ENCODE measurements at regions not wholly inside any gene's neighbourhood (a gene's known extent, or its start where the extent isn't known, plus 50 kb on each side); places are given as distances from the start of the nearest gene placed in this dataset.
"Not testable (repeated sequence)": the region's sequence is repeated elsewhere in the genome, so short reads cannot be mapped to it uniquely, and the experiment has no call there.

DNA sequence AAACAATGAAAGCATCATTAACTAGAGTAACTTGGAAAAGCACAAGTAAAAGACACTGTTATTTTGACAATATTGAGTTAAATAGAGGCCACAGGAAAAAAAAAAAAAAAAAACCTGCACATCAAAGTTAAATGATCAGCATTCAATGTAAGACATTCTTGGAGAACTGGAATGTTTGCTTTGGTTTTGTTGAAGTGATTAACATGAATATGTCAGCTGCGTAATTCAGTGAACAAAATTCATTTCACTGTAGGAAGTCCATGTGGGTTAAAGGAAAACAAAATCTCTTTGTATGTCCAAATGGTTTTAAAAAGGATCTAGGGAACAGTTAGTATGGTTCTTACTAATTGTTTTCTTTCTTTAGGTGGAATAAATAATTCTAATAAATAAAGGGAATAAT, 252.8 kb upstream of the CNTN6 start:
- no peak for DNase-seq

DNA sequence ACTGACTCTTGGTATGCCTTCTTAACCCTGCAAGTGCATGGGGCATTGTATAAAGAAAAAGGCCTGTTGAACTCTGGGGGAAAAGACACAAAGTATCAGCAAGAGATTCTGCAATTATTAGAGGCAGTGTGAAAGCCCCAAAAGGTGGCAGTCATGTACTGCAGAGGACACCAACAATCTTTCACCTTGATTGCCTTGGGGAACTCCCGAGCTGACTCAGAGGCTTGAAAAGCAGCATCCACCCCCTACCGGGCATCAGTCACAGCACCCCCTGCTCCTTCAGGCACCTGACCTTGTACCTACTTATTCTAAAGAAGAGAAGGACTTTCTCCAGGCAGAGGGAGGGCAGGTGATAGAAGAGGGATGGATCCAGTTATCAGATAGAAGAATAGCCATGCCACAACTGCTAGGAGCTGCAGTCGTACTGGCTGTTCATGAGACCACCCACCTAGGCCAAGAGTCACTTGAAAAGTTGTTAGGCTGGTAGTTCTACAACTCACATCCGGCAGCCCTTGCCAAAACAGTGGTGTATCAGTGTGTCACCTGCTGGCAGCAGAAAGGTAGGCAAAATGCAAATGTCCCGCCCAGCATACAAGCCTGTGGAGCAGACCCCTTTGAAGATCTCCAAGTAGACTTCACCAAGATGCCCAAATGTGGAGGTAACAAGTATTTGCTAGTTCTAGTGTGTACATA, 241.6 kb upstream of the CNTN6 start:
- DNase-seq: no peak

DNA sequence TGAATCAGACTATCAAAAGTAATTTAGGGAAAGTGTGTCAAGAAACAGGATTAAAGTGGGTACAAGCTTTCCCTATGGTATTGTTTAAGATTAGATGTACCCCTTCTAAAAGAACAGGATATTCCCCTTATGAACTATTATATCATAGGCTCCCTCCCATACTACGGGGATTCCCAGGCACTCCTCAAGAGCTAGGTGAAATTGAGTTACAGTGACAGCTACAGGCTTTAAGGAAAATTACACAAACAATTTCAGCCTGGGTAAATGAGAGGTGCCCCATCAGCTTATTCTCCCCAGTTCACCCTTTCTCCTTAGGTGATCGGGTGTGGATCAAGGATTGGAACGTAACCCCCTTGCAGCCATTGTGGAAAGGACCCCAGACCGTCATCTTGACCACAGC, 240.8 kb upstream of the CNTN6 start:
- DNase-seq: no peak

DNA sequence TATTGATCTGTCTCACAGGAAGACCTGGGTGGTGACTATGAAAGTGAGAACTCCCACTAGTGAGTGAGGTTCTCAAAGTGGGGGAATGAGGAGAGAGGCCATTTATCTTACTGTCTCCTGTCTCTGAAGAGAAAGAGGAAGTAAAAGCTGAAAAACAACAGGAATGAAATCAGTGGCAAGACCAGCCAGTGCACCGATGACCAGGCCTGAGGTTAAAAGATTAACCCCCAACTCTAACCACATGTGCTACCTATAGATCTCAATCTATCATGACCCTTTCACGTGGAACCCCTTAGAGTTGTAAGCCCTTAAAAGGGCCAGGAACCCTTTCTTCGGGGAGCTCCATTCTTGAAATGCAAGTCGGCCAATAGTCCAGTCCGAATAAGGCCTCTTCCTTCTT, 239.3 kb upstream of the CNTN6 start:
- no peak for DNase-seq

DNA sequence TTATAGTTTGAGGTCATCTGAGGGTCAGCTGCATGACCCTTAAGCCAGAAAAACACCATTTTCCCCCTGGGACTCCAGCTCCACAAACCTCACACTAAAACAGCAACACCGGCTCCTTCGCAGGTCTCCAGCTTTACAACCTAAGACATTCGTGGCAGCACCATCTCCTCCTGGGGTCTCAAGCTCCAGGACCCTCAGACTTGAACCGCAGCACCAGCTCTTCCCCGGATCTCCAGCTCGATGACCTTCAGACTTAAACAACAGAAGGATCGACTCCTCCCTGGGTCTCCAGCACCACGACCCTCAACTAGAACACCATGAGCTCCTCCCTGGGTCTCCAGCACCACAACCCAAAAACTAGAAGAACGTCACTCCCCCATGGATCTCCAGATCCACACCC, 233.7 kb upstream of the CNTN6 start:
- DNase-seq: no peak

DNA sequence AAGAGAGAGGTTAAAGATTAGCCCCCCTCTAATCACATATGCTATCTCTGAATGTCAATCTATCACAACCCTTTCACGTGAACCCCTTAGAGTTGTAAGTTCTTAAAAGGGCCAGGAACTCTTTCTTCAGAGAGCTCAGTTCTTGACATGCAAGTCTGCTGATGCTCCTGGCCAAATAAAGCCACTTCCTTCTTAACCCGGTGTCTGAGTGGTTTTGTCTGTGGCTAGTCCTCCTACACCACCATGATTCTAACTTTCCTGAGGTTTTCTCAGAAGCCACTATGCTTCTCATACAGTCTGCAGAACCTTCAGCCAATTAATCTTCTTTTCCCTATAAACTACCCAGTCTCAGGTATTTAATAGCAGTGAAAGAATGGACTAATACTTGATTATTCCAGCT, 231.1 kb upstream of the CNTN6 start:
- DNase-seq: no peak

DNA sequence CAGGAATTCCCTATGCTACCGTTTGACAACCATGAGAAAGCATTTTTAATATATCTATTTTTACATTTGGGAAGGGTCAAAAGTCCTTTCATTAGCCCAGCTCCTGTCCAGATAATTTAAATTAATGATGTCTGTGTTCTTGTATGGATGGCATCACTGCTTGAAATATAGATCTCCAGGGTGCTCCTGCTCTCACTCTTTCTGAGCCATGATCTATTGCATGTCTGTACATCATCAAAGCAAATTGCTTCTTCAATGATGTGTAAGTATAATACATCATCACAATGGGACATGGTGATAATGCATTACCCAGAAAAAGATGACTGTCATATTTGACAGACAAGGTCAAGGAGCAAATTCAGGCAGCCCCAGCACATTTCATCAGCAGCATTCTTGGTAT, 223.6 kb upstream of the CNTN6 start:
- DNase-seq: no peak

DNA sequence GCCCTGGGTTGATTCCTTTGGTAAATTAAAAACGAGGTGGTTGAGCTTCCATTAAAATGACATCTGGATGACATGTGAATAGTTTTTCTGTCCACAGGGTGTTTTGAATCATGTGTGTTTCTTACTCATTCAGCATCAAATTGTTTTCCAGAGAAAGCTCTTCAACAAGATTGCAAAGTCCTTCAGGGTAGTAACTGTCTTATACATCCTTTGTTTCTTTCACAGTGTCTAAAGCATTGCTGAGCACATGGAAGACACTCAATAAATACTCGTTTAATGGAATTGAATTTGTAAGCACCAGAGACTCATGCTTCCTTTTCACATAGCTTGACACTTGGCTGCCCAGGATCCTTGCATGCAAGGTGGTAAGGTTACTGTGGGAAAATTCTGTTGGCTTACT, 223.1 kb upstream of the CNTN6 start:
- no peak for DNase-seq

DNA sequence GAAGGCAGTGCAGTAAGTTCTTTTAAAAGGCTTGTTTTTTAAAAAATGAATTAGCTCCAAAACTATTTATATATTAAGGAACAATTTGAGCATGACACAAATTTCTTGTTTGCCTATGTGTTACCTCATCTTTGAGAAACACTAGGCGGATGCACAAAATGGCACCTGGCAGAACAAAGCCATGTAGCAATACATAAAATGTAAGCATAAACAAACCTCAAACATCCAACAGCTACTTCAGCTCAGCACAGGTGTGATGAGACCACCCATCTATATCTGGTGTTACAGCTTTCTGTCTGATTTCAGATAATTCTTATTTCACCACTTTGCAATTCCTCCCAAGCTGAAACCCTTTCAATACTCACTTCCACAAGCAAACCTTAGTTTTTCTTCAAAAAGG, 221.2 kb upstream of the CNTN6 start:
- DNase-seq: no peak

DNA sequence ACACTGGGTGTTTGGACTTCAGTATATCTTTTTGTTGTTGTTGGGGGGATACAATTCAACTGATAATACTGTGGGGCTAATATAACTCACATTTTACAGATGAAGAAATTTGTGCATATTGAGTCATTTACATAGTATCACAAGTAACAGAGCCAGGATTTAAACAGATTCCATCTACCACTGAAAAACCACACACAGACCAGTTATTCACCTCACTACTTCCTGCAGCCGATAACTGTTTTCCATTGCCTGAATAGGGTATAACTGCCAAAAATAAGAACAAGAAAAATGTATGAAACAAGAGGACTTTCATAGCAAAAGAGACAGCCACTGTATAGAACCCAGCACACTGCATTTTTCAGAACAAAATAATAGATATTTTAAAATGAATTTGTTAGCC, 215.8 kb upstream of the CNTN6 start:
- DNase-seq: no peak

DNA sequence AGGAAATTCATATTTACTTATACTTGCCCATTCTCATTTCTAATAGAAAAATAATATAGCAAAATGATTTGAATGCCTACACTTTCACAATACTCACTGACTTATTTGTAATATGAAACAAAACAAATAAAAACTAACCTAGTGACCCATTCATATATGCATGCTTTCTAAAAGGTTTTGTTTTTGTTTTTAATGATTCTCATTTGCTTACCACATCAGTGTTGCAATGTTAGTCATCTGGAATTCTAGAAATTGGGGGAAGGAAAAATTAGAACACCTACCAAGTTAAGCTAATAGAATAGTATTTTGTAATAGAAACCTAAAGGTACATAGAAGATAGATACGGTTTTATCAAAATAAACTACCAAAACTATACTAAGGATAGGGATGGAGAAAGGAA, 214.1 kb upstream of the CNTN6 start:
- DNase-seq: no peak

DNA sequence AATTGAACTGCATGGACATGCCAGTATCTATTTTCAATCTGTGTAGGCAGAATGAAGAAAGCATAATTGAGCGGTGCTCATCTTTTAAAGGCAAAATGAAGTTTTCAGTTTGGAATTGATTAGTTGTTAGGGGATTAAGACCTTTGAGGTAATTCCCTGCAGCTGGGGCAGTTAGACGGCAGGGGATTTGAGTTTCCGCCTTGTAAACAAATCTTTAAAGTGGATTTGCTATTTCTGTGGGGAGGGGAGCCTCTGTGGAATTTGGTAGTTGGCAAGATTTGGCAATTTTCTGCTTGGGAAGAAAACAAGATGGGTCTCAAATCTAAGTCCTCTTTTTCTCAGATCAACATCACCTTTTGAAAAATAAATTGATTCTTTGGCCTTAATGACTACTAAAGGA, 212.5 kb upstream of the CNTN6 start:
- no peak for DNase-seq

DNA sequence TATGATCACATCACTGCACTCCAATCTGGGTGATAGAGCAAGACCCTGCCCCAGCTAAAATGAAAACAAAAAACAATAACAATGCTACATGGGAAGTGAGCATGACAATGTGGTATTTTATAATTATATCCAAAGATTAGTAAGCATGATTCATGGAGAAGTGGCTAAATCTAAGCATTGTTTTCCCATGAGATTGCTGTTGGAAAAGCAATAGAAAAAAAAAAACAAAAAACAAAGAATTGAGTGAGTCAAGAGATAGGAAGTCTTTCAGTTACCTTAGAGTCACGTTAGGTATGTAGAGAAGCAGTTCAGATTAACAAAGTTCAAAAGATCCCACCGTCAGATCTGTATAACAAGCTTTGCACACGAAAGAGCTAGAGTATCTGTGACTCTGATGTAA, 210.3 kb upstream of the CNTN6 start:
- DNase-seq: no peak

DNA sequence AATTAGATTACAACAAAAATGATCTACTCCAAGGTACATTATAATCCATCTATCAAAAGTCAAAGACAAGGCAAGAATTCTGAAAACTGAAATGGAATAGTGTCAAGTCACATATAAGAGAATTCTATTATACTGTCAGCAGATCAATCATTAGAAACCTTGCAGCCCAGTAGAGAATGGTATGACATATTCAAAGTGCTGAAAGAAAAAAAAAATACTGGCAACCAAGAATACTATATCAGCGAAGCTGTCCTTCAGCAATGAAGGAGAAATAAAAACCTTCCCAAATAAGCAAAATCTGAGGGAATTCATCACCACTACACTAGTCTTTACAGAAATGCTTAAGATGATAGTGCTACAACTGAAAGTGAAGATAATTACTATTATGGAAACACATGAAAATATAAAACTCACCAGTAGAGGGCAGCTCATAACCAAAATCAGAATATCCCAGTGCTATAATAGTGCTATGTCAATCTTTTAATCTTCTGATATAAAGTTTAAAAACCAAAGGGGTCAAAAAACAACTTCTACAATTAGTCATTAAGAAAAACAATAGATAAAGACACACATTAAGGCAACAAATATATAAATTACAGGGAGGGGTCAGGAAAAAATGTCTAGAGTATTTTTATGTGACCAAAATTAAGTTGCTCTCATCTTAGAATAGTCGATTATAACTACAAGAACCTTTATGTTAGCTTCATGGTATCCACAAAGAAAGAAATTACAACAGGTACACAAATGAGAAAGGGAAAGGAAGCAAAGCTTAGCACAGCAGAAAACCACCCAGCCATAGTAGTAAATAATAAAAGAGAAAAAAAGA, 190.7 kb upstream of the CNTN6 start:
- DNase-seq: no peak

DNA sequence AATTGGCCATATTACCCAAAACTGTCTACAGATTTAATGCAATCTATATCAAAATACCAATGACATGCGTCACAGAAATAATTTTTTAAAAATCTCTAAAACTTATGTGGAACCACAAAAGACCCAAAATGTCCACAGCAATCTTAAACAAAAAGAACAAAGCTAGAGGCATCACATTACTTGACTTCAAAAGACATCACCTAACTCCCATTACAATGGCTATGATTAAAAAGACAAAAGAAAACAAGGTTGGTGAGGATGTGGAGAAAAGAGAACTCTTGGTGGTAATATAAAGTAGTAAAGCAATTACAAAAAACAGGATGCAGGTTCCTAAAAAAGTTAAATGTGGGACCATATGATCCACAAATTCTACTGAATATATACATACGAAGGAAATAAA, 187.6 kb upstream of the CNTN6 start:
- DNase-seq: no peak

DNA sequence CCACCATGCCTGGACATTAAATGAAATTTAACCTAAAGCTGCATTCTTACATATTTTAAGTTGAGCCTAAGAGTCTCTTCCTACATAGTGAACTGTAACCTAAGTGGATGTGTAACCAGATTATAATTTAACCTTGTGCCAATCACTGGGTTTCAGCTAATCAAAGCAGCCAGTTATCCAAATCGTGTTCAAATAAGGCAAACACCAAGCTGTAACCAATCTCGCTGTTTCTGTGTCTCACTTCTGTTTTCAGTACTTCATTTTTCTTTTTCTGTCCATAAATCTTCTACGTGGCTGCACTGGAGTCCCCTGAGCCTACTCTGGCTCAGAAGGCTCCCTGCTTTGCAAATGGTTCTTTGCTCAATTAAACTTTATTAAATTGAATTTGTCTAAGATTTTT, 186.1 kb upstream of the CNTN6 start:
- no peak for DNase-seq

DNA sequence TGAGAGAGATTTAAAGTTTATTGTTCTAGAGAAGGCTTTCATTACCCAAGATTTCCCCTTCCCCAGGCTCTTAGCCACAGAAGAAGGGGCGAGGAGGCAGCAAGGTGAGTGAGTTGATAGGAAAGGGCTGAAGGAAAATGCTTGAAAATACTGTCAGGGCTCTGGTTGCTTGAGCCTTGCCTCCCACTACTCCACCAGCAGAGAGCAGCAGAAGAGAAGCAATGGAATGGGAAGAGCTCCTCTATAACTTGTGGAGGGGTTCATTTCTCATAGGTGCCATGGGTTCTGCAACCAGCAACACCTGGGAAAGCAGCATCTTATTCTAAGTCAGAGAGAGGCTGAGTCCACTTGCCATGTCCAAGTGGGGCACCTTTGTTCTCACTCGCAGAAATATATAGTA, 184.0 kb upstream of the CNTN6 start:
- no peak for DNase-seq

DNA sequence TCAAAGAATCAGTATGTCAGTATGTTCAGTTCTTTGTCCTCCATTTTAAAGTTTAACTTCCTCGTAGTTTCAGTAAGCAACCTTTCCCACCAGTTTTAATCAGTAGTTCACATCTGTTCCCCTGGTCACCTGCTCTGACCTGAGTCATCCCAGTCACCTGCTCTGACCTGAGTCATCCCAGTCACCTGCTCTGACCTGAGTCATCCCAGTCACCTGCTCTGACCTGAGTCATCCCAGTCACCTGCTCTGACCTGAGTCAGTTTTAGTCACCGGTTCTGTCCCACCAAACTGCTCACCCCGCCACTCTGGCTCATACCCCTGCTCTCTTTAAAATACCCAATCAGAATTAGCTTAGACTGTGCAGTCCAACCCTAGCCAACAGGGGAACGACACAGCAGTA, 180.1 kb upstream of the CNTN6 start:
- not testable (repeated sequence) for DNase-seq

DNA sequence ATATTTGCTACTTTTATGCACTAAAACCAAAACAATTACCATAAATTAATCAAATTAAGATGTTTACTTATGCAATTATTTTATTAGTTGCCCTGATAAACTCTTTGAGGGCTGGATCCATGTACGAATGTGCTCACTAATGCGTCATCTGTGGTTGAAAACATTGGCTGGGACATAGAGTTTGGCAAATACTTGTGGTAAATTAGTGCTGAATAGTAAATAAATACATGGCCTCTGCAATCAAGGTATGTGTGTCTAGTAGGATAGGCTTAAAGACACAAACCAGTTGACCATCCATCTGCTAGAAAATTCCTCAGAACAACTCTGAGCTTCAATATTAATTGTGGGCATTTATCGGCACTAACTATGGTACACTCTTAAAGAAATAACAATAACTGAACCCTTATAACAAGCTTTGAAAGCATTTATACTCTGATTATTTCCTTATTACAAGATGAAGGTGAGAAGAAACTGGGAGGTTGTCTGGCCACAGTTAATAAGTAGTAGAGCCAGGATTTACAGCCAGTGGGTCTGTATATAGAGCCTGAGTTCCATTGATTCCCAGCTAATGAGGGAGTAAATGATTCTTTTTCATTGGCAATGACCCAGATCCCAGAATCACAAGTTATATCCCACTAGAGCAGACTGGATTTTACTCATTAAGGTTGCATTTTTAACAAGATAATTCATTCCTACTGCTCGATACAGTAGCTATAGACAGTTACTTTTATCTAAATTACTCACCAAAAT, 169.5 kb upstream of the CNTN6 start:
- no peak for DNase-seq

DNA sequence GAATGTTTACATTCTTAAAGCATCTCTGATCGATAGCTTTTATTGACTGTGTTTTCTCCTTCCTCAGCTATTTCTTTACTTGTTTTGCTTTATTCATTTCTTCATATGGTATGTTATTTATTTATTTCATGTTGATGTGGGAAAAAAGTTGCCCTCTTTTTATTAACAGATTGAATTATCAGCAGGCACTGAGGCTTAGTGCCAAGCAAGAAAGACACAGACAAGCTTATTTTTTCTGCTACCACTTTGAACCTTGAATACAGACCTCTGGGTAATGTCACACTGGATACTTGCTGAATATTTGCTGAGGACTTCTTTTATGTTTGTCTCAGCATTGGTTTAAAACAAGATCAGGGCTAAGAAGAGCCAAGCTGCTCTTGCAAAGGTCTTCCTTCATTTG, 162.0 kb upstream of the CNTN6 start:
- no peak for DNase-seq

DNA sequence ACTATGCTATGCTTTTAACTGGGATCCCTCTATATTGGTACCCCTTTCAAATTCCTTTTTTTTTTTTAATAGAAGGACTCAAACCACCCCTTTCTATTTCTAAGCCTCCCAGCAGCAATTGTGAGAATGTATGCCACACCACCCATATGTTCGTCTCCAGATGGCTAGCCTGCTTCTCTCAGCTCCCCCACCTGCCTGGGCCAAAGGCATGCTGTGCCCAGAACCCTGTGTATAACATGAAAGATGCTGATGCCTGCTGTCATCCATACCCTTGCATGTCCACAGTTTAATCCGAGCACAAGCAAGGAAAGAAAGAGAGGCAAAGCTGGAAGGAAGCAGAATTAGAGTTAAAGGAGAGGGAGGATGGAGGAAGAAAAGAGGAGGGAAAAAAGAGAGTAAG, 159.5 kb upstream of the CNTN6 start:
- no peak for DNase-seq

DNA sequence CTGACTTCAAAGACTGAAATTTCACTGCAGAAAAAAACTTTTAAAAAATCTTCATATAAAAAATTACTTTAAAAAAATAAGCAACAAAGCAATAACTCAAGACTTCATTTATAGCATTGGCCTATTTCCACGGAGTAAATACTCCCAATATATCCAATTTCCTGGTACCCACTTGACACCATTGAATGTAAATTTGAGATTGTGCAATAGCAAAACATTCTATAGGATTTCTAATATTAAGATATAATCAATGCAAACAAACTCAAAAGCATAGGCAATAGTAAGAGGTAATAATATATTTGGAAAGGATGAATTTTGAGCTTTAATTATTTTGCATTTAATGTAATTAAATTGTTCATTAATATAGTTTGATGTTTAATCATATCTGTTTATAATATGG, 148.0 kb upstream of the CNTN6 start:
- DNase-seq: no peak

DNA sequence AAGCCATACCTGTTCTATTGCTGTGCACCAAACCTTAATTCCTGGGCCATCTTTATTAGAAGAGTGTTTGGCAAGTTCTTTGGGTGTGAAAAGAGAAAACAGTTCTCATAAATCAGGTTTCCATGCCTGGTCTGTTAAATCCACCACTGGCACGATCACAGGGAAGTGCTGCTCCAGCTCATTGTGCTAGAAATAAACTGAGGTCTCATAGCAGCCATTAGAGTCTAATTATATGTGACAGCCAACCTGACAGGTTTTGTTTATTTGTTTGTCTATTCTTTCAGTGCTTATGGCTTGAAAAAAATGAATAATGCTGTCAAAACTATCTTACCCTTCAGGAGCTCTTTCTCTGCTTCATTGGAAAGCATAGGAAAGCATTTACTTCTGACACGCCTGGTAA, 147.1 kb upstream of the CNTN6 start:
- no peak for DNase-seq

DNA sequence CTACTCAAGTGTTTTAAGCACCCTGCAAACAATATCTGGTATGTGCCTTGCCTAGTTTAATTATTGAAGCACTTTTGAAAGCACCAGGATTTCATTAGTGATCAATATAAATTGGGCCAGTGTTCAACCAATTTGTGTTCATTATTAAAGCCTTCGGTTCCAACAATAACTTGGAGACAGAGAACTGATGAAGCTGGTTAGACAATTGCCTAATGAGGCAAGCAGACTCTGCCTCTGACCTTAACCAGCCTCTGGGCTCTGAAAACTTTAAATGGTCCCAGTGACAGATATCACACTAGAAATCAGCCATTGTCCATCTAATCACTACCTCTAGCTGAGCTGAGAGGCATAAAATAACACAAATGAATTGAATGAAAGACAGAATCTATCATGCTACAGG, 139.9 kb upstream of the CNTN6 start:
- no peak for DNase-seq
